Tibial artery (tissue), 4 donors: ENCODE measurements at regions not wholly inside any gene's neighbourhood (a gene's known extent, or its start where the extent isn't known, plus 50 kb on each side); places are given as distances from the start of the nearest gene placed in this dataset.

Experiments used
- DNase-seq, 2 donors: peaks; one replicate each; pipeline ENCODE4 v3.0.0-alpha.2; 2019
- H3K27ac ChIP-seq, 2 donors: fragments of 200-600 bp; sonication (generic) in 1 of 2; 1 replicate in 1 of 2; 2 replicates in 1 of 2; pipeline ENCODE4 v1.5.1; 2018 to 2019; ENCODE audit warnings: mild to moderate bottlenecking in 1 of 2
- H3K27me3 ChIP-seq, 2 donors: fragments of 200-600 bp; sonication (generic) in 1 of 2; one replicate each; pipeline versions ENCODE4 v1.5.1 to v1.6.0; 2016 to 2019
- H3K36me3 ChIP-seq, 3 donors: fragments of 200-600 bp; sonication (generic) in 2 of 3; one replicate each; pipeline ENCODE4 v1.5.1; 2016 to 2019; ENCODE audit warnings: mild to moderate bottlenecking in 2 of 3
- H3K4me1 ChIP-seq, 4 donors: fragments of 200-600 bp; sonication (generic) in 2 of 4; 1 replicate in 3 of 4; 2 replicates in 1 of 4; pipeline ENCODE4 v1.5.1; 2016 to 2019
- H3K4me3 ChIP-seq, 2 donors: fragments of 200-600 bp; sonication (generic) in 1 of 2; 1 replicate in 1 of 2; 2 replicates in 1 of 2; pipeline ENCODE4 v1.5.1; 2018 to 2019; ENCODE audit warnings: mild to moderate bottlenecking in 2 of 2
- H3K9me3 ChIP-seq, 3 donors: fragments of 200-600 bp; sonication (generic) in 1 of 3; one replicate each; pipeline ENCODE4 v1.5.1; 2016 to 2019
- intact Hi-C: fragments of 100-400 bp; cut with DNase I; formaldehyde crosslinking; loops from one replicate; pipeline ENCODE4 v1.15.0; 2023; ENCODE audit warnings: low total_unique reads
- TF ChIP-seq, protein P1 (sequence below), 2 experiments: fragments of 200-600 bp in 1 of 2; fragments of 450-650 bp in 1 of 2; IDR thresholded peaks; one replicate each; pipeline ENCODE4 v1.5.1; 2017 to 2019; ENCODE audit warnings: antibody characterized with exemption in 2 of 2, mild to moderate bottlenecking in 1 of 2, moderate library complexity in 1 of 2

GRCh38 chr18:25563816-25564683 lies 212.1 kb upstream of the ZNF521 start:
- H3K27me3 ChIP-seq, result no peaks in the 10 kb centered on the region
- intact Hi-C loops, result no loop called here
- no peaks in the 10 kb centered on the region for H3K4me1 ChIP-seq
- H3K36me3 ChIP-seq, result no peaks in the 10 kb centered on the region
- TF ChIP-seq, protein P1, sequence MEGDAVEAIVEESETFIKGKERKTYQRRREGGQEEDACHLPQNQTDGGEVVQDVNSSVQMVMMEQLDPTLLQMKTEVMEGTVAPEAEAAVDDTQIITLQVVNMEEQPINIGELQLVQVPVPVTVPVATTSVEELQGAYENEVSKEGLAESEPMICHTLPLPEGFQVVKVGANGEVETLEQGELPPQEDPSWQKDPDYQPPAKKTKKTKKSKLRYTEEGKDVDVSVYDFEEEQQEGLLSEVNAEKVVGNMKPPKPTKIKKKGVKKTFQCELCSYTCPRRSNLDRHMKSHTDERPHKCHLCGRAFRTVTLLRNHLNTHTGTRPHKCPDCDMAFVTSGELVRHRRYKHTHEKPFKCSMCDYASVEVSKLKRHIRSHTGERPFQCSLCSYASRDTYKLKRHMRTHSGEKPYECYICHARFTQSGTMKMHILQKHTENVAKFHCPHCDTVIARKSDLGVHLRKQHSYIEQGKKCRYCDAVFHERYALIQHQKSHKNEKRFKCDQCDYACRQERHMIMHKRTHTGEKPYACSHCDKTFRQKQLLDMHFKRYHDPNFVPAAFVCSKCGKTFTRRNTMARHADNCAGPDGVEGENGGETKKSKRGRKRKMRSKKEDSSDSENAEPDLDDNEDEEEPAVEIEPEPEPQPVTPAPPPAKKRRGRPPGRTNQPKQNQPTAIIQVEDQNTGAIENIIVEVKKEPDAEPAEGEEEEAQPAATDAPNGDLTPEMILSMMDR (IDR thresholded peaks at IDR 0.05), result no peak
- no peak overlapping the region for H3K27ac ChIP-seq
- no peak for DNase-seq
- H3K4me3 ChIP-seq, result no peak overlapping the region
- no peaks in the 10 kb centered on the region for H3K9me3 ChIP-seq

DNA sequence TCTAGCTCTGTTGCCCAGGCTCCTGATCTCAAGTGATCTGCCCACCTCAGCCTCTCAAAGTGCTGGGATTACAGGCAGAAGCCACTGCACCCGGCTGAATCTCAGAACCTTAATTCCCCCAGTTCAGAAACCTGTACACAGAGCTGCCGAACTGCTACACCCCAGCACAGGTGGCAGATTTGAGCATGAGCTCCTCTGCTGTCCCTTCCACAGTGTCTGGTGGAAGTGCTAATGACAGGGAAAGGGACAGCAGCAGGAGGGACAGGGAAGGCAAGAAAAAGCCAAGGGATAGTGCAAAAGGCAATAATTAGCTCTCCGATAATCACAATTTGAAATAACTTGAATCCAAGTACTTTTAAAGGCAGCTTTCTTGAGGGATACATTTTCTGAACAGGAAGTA lies 211.4 kb upstream of the ZNF521 start:
- DNase-seq, result no peak
- H3K27me3 ChIP-seq, result no peaks in the 10 kb centered on the region
- no peaks in the 10 kb centered on the region for H3K4me1 ChIP-seq
- no peak overlapping the region for H3K27ac ChIP-seq
- TF ChIP-seq, protein P1 (IDR thresholded peaks at IDR 0.05), result no peak
- H3K4me3 ChIP-seq, result no peak overlapping the region
- no peaks in the 10 kb centered on the region for H3K9me3 ChIP-seq
- H3K36me3 ChIP-seq, result no peaks in the 10 kb centered on the region
- intact Hi-C loops, result no loop called here

DNA sequence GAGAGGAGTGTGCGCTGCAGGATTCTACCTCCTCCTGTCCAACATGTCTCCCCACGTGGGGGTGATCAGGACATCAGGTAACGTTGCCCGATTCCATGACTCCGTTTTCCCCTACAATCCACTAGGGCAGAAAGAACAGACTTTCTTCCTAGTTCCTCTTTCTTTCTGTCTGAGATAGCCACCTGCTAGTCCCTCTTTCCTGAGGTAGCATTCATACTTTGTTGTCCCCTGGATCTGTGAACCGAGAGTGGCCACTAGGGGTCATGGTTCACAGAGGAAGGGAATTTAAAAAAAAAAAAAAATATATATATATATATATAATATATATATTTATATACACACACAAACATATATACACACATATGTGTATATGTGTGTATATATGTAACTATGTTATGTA lies 210.0 kb upstream of the ZNF521 start:
- Histone ChIP-seq H3K27ac (no peak overlapping the region), H3K27me3 (no peaks in the 10 kb centered on the region), H3K4me3 (no peak overlapping the region), H3K4me1 (no peaks in the 10 kb centered on the region), H3K36me3 (no peaks in the 10 kb centered on the region), H3K9me3 (no peaks in the 10 kb centered on the region)
- TF ChIP-seq, protein P1 (IDR thresholded peaks at IDR 0.05), result no peak
- no peak for DNase-seq
- intact Hi-C loops, result no loop called here

- intact Hi-C loops, result no loop called here
- H3K36me3 ChIP-seq, result no peaks in the 10 kb centered on the region
- H3K4me1 ChIP-seq, result no peaks in the 10 kb centered on the region
- TF ChIP-seq, protein P1 (IDR thresholded peaks at IDR 0.05), result no peak
- no peaks in the 10 kb centered on the region for H3K27me3 ChIP-seq
- no peak overlapping the region for H3K27ac ChIP-seq
- H3K9me3 ChIP-seq, result no peaks in the 10 kb centered on the region
- H3K4me3 ChIP-seq, result no peak overlapping the region
- DNase-seq, result no peak
Measured at GRCh38 chr18:25560369-25560768, 208.4 kb upstream of the ZNF521 start.

GRCh38 chr18:25557011-25557410 lies 205.0 kb upstream of the ZNF521 start:
- Histone ChIP-seq H3K27ac (no peak overlapping the region), H3K4me3 (no peak overlapping the region), H3K36me3 (no peaks in the 10 kb centered on the region), H3K4me1 (no peaks in the 10 kb centered on the region), H3K9me3 (no peaks in the 10 kb centered on the region), H3K27me3 (no peaks in the 10 kb centered on the region)
- TF ChIP-seq, protein P1 (IDR thresholded peaks at IDR 0.05), result no peak
- DNase-seq, result no peak
- intact Hi-C loops, result no loop called here
